ENCODE measurements at regions not wholly inside any gene's neighbourhood (a gene's known extent, or its start where the extent isn't known, plus 50 kb on each side); places are given as distances from the start of the nearest gene placed in this dataset.

DNA sequence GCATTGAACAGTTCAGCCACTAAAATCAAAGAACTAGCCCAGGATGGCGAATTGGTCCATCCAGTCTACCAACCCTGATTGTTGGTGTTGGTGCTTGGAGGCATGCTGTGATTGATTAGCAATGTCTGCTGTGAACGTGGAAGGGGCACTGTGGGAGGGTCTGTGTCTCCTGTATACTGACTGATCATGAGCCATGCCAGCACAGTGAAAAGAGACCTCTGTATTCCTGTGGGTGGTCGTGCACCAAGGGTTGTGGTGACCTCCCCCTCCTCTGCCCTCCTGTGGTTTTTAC is 63.0 kb upstream of the DLK1 start:
- Histone ChIP-seq H2BK5ac (ENCODE audit: low read depth, low read length, poor library complexity) (no peak overlapping the region), H2AK5ac (ENCODE audit: low read length) (no peak overlapping the region), H3K4me2 (ENCODE audit: low read length) (no peak overlapping the region), H3K79me2 (ENCODE audit: control insufficient read depth, insufficient read depth, low read length, poor library complexity) (no peaks in the 10 kb centered on the region), H3K79me1 (ENCODE audit: low read length) (no peaks in the 10 kb centered on the region), H3K9me3 (ENCODE audit: insufficient read depth, low read depth, low read length) (peaks cover 1% of the 10 kb centered on the region), H3K18ac (ENCODE audit: low read length) (no peak overlapping the region), H3K14ac (ENCODE audit: low read length) (no peak overlapping the region), H2AFZ (ENCODE audit: insufficient read depth, low read length, poor library complexity) (no peak overlapping the region), H3K23ac (ENCODE audit: low read length) (no peak overlapping the region), H3K4me3 (ENCODE audit: low read depth, low read length) (no peak overlapping the region), H3K9ac (ENCODE audit: low read length) (no peak overlapping the region), H3K36me3 (ENCODE audit: control insufficient read depth in 1 of 2, insufficient read depth in 2 of 2, low read length in 2 of 2) (no peaks in the 10 kb centered on the region), H4K91ac (ENCODE audit: low read depth, low read length) (no peak overlapping the region), H3K27me3 (ENCODE audit: insufficient read depth, low read length) (no peaks in the 10 kb centered on the region), H2BK12ac (ENCODE audit: low read length) (no peak overlapping the region), H3K4ac (ENCODE audit: low read depth, low read length) (no peak overlapping the region), H4K12ac (ENCODE audit: low read depth, low read length) (no peak overlapping the region), H3K4me1 (ENCODE audit: control insufficient read depth in 1 of 2, insufficient read depth in 2 of 2, low read length in 2 of 2) (no peaks in the 10 kb centered on the region), H4K8ac (ENCODE audit: low read depth, low read length) (no peak overlapping the region), H3K27ac (ENCODE audit: low read depth, low read length) (no peak overlapping the region), H2BK120ac (ENCODE audit: insufficient read depth, low read length, poor library complexity) (no peak overlapping the region)
- DNase-seq: no peak
- WGBS (ENCODE audit: extremely low coverage, insufficient coverage, insufficient read length): no CpG with 5 or more reads among the region's 3 CpGs

GRCh38 chr14:100664231-100664630 is 62.5 kb upstream of the DLK1 start:
- Histone ChIP-seq H3K9me3 (ENCODE audit: insufficient read depth, low read depth, low read length) (peaks cover 1% of the 10 kb centered on the region), H3K4me3 (ENCODE audit: low read depth, low read length) (no peak overlapping the region), H3K79me2 (ENCODE audit: control insufficient read depth, insufficient read depth, low read length, poor library complexity) (no peaks in the 10 kb centered on the region), H3K4me1 (ENCODE audit: control insufficient read depth in 1 of 2, insufficient read depth in 2 of 2, low read length in 2 of 2) (no peaks in the 10 kb centered on the region), H2AK5ac (ENCODE audit: low read length) (no peak overlapping the region), H2BK5ac (ENCODE audit: low read depth, low read length, poor library complexity) (no peak overlapping the region), H4K8ac (ENCODE audit: low read depth, low read length) (no peak overlapping the region), H2BK12ac (ENCODE audit: low read length) (no peak overlapping the region), H3K4ac (ENCODE audit: low read depth, low read length) (no peak overlapping the region), H2AFZ (ENCODE audit: insufficient read depth, low read length, poor library complexity) (no peak overlapping the region), H4K12ac (ENCODE audit: low read depth, low read length) (no peak overlapping the region), H2BK120ac (ENCODE audit: insufficient read depth, low read length, poor library complexity) (no peak overlapping the region), H3K27me3 (ENCODE audit: insufficient read depth, low read length) (no peaks in the 10 kb centered on the region), H3K14ac (ENCODE audit: low read length) (no peak overlapping the region), H3K4me2 (ENCODE audit: low read length) (no peak overlapping the region), H3K36me3 (ENCODE audit: control insufficient read depth in 1 of 2, insufficient read depth in 2 of 2, low read length in 2 of 2) (no peaks in the 10 kb centered on the region), H3K18ac (ENCODE audit: low read length) (no peak overlapping the region), H3K9ac (ENCODE audit: low read length) (no peak overlapping the region), H3K27ac (ENCODE audit: low read depth, low read length) (no peak overlapping the region), H3K23ac (ENCODE audit: low read length) (no peak overlapping the region), H3K79me1 (ENCODE audit: low read length) (no peaks in the 10 kb centered on the region), H4K91ac (ENCODE audit: low read depth, low read length) (no peak overlapping the region)
- WGBS (ENCODE audit: extremely low coverage, insufficient coverage, insufficient read length): no CpG with 5 or more reads among the region's 5 CpGs
- DNase-seq: no peak

DNA sequence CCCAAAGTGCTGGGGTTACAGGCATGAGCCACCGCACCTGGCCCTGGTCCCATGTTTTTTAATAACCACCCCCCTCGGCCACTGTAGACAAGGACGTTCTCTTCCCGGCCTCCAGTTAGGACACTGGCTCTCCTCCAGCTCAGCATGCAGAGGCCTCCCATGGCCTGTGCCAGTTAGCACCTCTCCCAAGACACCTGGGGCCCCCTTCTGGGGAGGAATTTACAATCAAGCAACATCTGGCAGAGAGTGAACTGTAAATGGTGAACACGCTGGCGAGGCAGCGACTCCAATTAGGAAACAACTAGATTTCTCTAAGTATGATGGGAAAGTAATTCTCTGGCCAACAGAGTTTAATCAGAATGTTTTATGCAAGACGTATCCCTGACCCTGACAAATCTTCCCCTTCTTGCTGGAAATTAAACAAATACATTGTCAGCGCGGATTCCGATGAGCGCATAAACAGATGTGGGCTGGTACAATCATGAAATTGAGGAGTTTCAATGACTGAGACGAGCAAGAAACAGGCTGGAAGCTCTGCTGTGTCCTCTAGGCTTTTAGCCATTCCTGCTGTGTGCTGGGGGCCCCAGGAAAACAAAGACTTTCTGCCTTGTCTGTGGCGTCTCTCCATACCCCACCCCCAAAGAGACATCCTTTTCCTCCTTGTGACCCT is 61.7 kb upstream of the DLK1 start:
- H2AFZ ChIP-seq (ENCODE audit: insufficient read depth, low read length, poor library complexity): no peak overlapping the region
- H3K4me3 ChIP-seq (ENCODE audit: low read depth, low read length): no peak overlapping the region
- no peak overlapping the region for H3K27ac ChIP-seq (ENCODE audit: low read depth, low read length)
- H3K9ac ChIP-seq (ENCODE audit: low read length): no peak overlapping the region
- no peak overlapping the region for H4K91ac ChIP-seq (ENCODE audit: low read depth, low read length)
- no CpG with 5 or more reads among the region's 14 CpGs for WGBS (ENCODE audit: extremely low coverage, insufficient coverage, insufficient read length)
- H3K18ac ChIP-seq (ENCODE audit: low read length): no peak overlapping the region
- no peaks in the 10 kb centered on the region for H3K27me3 ChIP-seq (ENCODE audit: insufficient read depth, low read length)
- no peak overlapping the region for H3K14ac ChIP-seq (ENCODE audit: low read length)
- no peak for DNase-seq
- H3K79me1 ChIP-seq (ENCODE audit: low read length): no peaks in the 10 kb centered on the region
- no peak overlapping the region for H2BK12ac ChIP-seq (ENCODE audit: low read length)
- H2BK5ac ChIP-seq (ENCODE audit: low read depth, low read length, poor library complexity): no peak overlapping the region
- H4K8ac ChIP-seq (ENCODE audit: low read depth, low read length): no peak overlapping the region
- no peak overlapping the region for H3K4me2 ChIP-seq (ENCODE audit: low read length)
- H2AK5ac ChIP-seq (ENCODE audit: low read length): no peak overlapping the region
- H3K4me1 ChIP-seq (ENCODE audit: control insufficient read depth in 1 of 2, insufficient read depth in 2 of 2, low read length in 2 of 2): no peaks in the 10 kb centered on the region
- H3K79me2 ChIP-seq (ENCODE audit: control insufficient read depth, insufficient read depth, low read length, poor library complexity): no peaks in the 10 kb centered on the region
- no peaks in the 10 kb centered on the region for H3K36me3 ChIP-seq (ENCODE audit: control insufficient read depth in 1 of 2, insufficient read depth in 2 of 2, low read length in 2 of 2)
- peaks cover 1% of the 10 kb centered on the region for H3K9me3 ChIP-seq (ENCODE audit: insufficient read depth, low read depth, low read length)
- H3K4ac ChIP-seq (ENCODE audit: low read depth, low read length): no peak overlapping the region
- H4K12ac ChIP-seq (ENCODE audit: low read depth, low read length): no peak overlapping the region
- no peak overlapping the region for H3K23ac ChIP-seq (ENCODE audit: low read length)
- H2BK120ac ChIP-seq (ENCODE audit: insufficient read depth, low read length, poor library complexity): no peak overlapping the region

DNA sequence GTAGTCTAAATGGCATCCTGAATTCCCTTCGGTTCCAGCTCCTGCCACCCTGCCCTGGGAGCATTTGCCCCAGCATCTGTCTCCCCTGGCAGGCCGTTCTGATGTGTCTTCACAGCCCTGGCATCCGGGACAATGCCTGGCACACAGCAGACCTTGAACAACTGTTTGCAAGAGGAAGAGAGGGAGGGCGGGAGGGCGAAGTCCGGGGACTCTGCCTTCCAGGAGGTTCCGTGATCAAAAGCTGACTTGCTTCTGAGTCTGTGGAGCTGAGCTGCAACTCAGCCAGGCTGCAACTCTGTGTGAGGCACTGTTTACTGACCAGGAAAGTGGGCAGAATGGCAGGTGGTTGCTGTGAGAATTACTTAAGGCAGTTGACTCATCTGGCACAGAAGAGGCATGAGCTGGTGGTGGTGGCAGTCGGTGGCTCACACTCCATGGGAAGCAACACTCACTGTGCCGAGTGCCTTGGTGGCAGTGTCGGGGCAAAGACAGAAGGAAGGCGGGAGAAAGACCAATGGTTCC is 61.1 kb upstream of the DLK1 start:
- Histone ChIP-seq H3K4me2 (ENCODE audit: low read length) (no peak overlapping the region), H2AK5ac (ENCODE audit: low read length) (no peak overlapping the region), H4K8ac (ENCODE audit: low read depth, low read length) (no peak overlapping the region), H3K9me3 (ENCODE audit: insufficient read depth, low read depth, low read length) (peaks cover 1% of the 10 kb centered on the region), H3K18ac (ENCODE audit: low read length) (no peak overlapping the region), H2BK12ac (ENCODE audit: low read length) (no peak overlapping the region), H3K36me3 (ENCODE audit: control insufficient read depth in 1 of 2, insufficient read depth in 2 of 2, low read length in 2 of 2) (no peaks in the 10 kb centered on the region), H3K79me1 (ENCODE audit: low read length) (no peaks in the 10 kb centered on the region), H2AFZ (ENCODE audit: insufficient read depth, low read length, poor library complexity) (no peak overlapping the region), H4K91ac (ENCODE audit: low read depth, low read length) (no peak overlapping the region), H3K4me1 (ENCODE audit: control insufficient read depth in 1 of 2, insufficient read depth in 2 of 2, low read length in 2 of 2) (no peaks in the 10 kb centered on the region), H3K23ac (ENCODE audit: low read length) (no peak overlapping the region), H3K27me3 (ENCODE audit: insufficient read depth, low read length) (no peaks in the 10 kb centered on the region), H2BK120ac (ENCODE audit: insufficient read depth, low read length, poor library complexity) (no peak overlapping the region), H3K27ac (ENCODE audit: low read depth, low read length) (no peak overlapping the region), H2BK5ac (ENCODE audit: low read depth, low read length, poor library complexity) (no peak overlapping the region), H3K9ac (ENCODE audit: low read length) (no peak overlapping the region), H4K12ac (ENCODE audit: low read depth, low read length) (no peak overlapping the region), H3K4me3 (ENCODE audit: low read depth, low read length) (no peak overlapping the region), H3K4ac (ENCODE audit: low read depth, low read length) (no peak overlapping the region), H3K14ac (ENCODE audit: low read length) (no peak overlapping the region), H3K79me2 (ENCODE audit: control insufficient read depth, insufficient read depth, low read length, poor library complexity) (no peaks in the 10 kb centered on the region)
- WGBS (ENCODE audit: extremely low coverage, insufficient coverage, insufficient read length): no CpG with 5 or more reads among the region's 11 CpGs
- DNase-seq: no peak

Measured in trophoblast cell (in vitro differentiated cells and primary cell).